Muscle layer of duodenum (tissue), 2 donors: ENCODE measurements at regions not wholly inside any gene's neighbourhood (a gene's known extent, or its start where the extent isn't known, plus 50 kb on each side); places are given as distances from the start of the nearest gene placed in this dataset.

Experiments used
- H3K27ac ChIP-seq: one replicate; pipeline ENCODE4 v1.7.0; 2013; ENCODE audit warnings: mild to moderate bottlenecking, low read length
- H3K27me3 ChIP-seq: one replicate; pipeline ENCODE4 v1.7.0; 2013; ENCODE audit warnings: low read depth, mild to moderate bottlenecking, control low read depth, low read length
- H3K36me3 ChIP-seq, 2 donors: one replicate each; pipeline ENCODE4 v1.7.0; 2013; ENCODE audit warnings: low read length in 2 of 2, control low read depth in 1 of 2, mild to moderate bottlenecking in 1 of 2; ENCODE audit not compliant: insufficient read depth in 2 of 2, control insufficient read depth in 1 of 2
- H3K4me1 ChIP-seq, 2 donors: one replicate each; pipeline ENCODE4 v1.7.0; 2013; ENCODE audit warnings: low read length in 2 of 2, mild to moderate bottlenecking in 2 of 2, control low read depth in 1 of 2, moderate library complexity in 1 of 2; ENCODE audit not compliant: insufficient read depth in 2 of 2, control insufficient read depth in 1 of 2
- H3K4me3 ChIP-seq, 2 donors: one replicate each; pipeline ENCODE4 v1.7.0; 2013; ENCODE audit warnings: low read length in 2 of 2, low read depth in 1 of 2, mild to moderate bottlenecking in 1 of 2
- H3K9me3 ChIP-seq, 2 donors: one replicate each; pipeline ENCODE4 v1.7.0; 2013; ENCODE audit warnings: low read length in 2 of 2, control low read depth in 1 of 2, mild to moderate bottlenecking in 1 of 2; ENCODE audit not compliant: control insufficient read depth in 1 of 2
- donor health status: healthy.

GRCh38 chr16:6057821-6058220 lies 960.2 kb upstream of the EEF2KMT start:
- H3K4me3 ChIP-seq: no peak overlapping the region
- H3K27ac ChIP-seq: no peak overlapping the region
- H3K9me3 ChIP-seq: no peaks in the 10 kb centered on the region
- no peaks in the 10 kb centered on the region for H3K36me3 ChIP-seq
- no peaks in the 10 kb centered on the region for H3K27me3 ChIP-seq
- no peaks in the 10 kb centered on the region for H3K4me1 ChIP-seq

- Histone ChIP-seq H3K4me1 (no peaks in the 10 kb centered on the region), H3K27ac (no peak overlapping the region), H3K36me3 (no peaks in the 10 kb centered on the region), H3K4me3 (no peak overlapping the region), H3K9me3 (no peaks in the 10 kb centered on the region), H3K27me3 (no peaks in the 10 kb centered on the region)
These were observed 950.4 kb upstream of the EEF2KMT start for GRCh38 chr16:6048017-6048416.

- Histone ChIP-seq H3K27ac (no peak overlapping the region), H3K36me3 (no peaks in the 10 kb centered on the region), H3K4me3 (no peak overlapping the region), H3K9me3 (no peaks in the 10 kb centered on the region), H3K27me3 (no peaks in the 10 kb centered on the region), H3K4me1 (no peaks in the 10 kb centered on the region)
These were observed 949.7 kb upstream of the EEF2KMT start for GRCh38 chr16:6047325-6047724.

- H3K27me3 ChIP-seq: no peaks in the 10 kb centered on the region
- H3K9me3 ChIP-seq: peaks cover 0 to 3% of the 10 kb centered on the region in 2 donors
- no peak overlapping the region for H3K27ac ChIP-seq
- no peak overlapping the region for H3K4me3 ChIP-seq
- no peaks in the 10 kb centered on the region for H3K4me1 ChIP-seq
- H3K36me3 ChIP-seq: no peaks in the 10 kb centered on the region
These were observed 941.5 kb upstream of the EEF2KMT start for GRCh38 chr16:6038941-6039645.

- H3K27me3 ChIP-seq: no peaks in the 10 kb centered on the region
- H3K9me3 ChIP-seq: peaks cover 0 to 3% of the 10 kb centered on the region in 2 donors
- no peak overlapping the region for H3K27ac ChIP-seq
- H3K36me3 ChIP-seq: no peaks in the 10 kb centered on the region
- no peak overlapping the region for H3K4me3 ChIP-seq
- no peaks in the 10 kb centered on the region for H3K4me1 ChIP-seq
These were observed 937.6 kb upstream of the EEF2KMT start for GRCh38 chr16:6035161-6035560.

GRCh38 chr16:6034511-6034910 lies 936.9 kb upstream of the EEF2KMT start:
- no peaks in the 10 kb centered on the region for H3K36me3 ChIP-seq
- H3K9me3 ChIP-seq: peaks cover 0 to 3% of the 10 kb centered on the region in 2 donors
- no peak overlapping the region for H3K27ac ChIP-seq
- no peak overlapping the region for H3K4me3 ChIP-seq
- no peaks in the 10 kb centered on the region for H3K4me1 ChIP-seq
- no peaks in the 10 kb centered on the region for H3K27me3 ChIP-seq

- no peaks in the 10 kb centered on the region for H3K27me3 ChIP-seq
- H3K4me1 ChIP-seq: no peaks in the 10 kb centered on the region
- H3K27ac ChIP-seq: no peak overlapping the region
These were observed 934.8 kb upstream of the EEF2KMT start for GRCh38 chr16:6032438-6032837.

GRCh38 chr16:6031567-6031966 lies 934.0 kb upstream of the EEF2KMT start:
- Histone ChIP-seq H3K36me3 (no peaks in the 10 kb centered on the region), H3K4me1 (no peaks in the 10 kb centered on the region), H3K4me3 (no peak overlapping the region), H3K27ac (no peak overlapping the region), H3K27me3 (no peaks in the 10 kb centered on the region), H3K9me3 (peaks cover 0 to 3% of the 10 kb centered on the region in 2 donors)

More at GRCh38 chr16:6032438-6032837, 934.8 kb upstream of the EEF2KMT start:
- Histone ChIP-seq H3K4me3 (no peak overlapping the region), H3K36me3 (no peaks in the 10 kb centered on the region), H3K9me3 (peaks cover 0 to 3% of the 10 kb centered on the region in 2 donors)

- Histone ChIP-seq H3K27me3 (no peaks in the 10 kb centered on the region), H3K36me3 (no peaks in the 10 kb centered on the region), H3K27ac (no peak overlapping the region), H3K9me3 (peaks cover 0 to 3% of the 10 kb centered on the region in 2 donors), H3K4me1 (no peaks in the 10 kb centered on the region), H3K4me3 (no peak overlapping the region)
These were observed 933.5 kb upstream of the EEF2KMT start for GRCh38 chr16:6031102-6031501.

GRCh38 chr16:6027733-6028132 lies 930.1 kb upstream of the EEF2KMT start:
- Histone ChIP-seq H3K9me3 (no peaks in the 10 kb centered on the region), H3K27ac (no peak overlapping the region), H3K27me3 (no peaks in the 10 kb centered on the region), H3K4me1 (no peaks in the 10 kb centered on the region), H3K36me3 (no peaks in the 10 kb centered on the region), H3K4me3 (no peak overlapping the region)

- Histone ChIP-seq H3K36me3 (no peaks in the 10 kb centered on the region), H3K27me3 (no peaks in the 10 kb centered on the region), H3K27ac (no peak overlapping the region), H3K9me3 (no peaks in the 10 kb centered on the region), H3K4me3 (no peak overlapping the region), H3K4me1 (peaks cover 0 to 13% of the 10 kb centered on the region in 2 donors)
These were observed 925.9 kb upstream of the EEF2KMT start for GRCh38 chr16:6023449-6023848.
